IMR-90 (cell line): ENCODE measurements at regions not wholly inside any gene's neighbourhood (a gene's known extent, or its start where the extent isn't known, plus 50 kb on each side); places are given as distances from the start of the nearest gene placed in this dataset.
"Not testable (repeated sequence)": the region's sequence is repeated elsewhere in the genome, so short reads cannot be mapped to it uniquely, and the experiment has no call there.

ENCODE experiments used
- MAFK ChIP-seq: IDR thresholded peaks from 2 replicates; pipeline ENCODE4 v1.6.1; 2012; ENCODE audit warnings: low read depth, low read length, improper control_type of control experiment
- NFE2L2 ChIP-seq: fragments of 150-350 bp; IDR thresholded peaks from 2 replicates; pipeline ENCODE4 v1.6.1; 2016; ENCODE audit warnings: low read depth, mild to moderate bottlenecking, low read length
- POLR2A ChIP-seq: IDR thresholded peaks from 2 replicates; pipeline ENCODE4 v1.6.1; 2012; ENCODE audit warnings: mild to moderate bottlenecking, low read depth, low read length
- RFX5 ChIP-seq: IDR thresholded peaks from 2 replicates; pipeline ENCODE4 v1.8.0; 2012; ENCODE audit warnings: low read depth, mild to moderate bottlenecking, low read length, moderate library complexity
- TF ChIP-seq, protein P1 (sequence below): conservative IDR thresholded peaks from 2 replicates; pipeline ENCODE4 v1.5.1; 2012; ENCODE audit warnings: mild to moderate bottlenecking, low read depth, low read length, improper control_type of control experiment

GRCh38 chr18:8887877-8888276 is 182.5 kb downstream of the MTCL1 start:
- TF ChIP-seq, protein P1, sequence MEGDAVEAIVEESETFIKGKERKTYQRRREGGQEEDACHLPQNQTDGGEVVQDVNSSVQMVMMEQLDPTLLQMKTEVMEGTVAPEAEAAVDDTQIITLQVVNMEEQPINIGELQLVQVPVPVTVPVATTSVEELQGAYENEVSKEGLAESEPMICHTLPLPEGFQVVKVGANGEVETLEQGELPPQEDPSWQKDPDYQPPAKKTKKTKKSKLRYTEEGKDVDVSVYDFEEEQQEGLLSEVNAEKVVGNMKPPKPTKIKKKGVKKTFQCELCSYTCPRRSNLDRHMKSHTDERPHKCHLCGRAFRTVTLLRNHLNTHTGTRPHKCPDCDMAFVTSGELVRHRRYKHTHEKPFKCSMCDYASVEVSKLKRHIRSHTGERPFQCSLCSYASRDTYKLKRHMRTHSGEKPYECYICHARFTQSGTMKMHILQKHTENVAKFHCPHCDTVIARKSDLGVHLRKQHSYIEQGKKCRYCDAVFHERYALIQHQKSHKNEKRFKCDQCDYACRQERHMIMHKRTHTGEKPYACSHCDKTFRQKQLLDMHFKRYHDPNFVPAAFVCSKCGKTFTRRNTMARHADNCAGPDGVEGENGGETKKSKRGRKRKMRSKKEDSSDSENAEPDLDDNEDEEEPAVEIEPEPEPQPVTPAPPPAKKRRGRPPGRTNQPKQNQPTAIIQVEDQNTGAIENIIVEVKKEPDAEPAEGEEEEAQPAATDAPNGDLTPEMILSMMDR = not testable (repeated sequence)
- not testable (repeated sequence) for TF ChIP-seq MAFK, RFX5, NFE2L2, POLR2A
